GM21576 (cell line): ENCODE measurements at regions not wholly inside any gene's neighbourhood (a gene's known extent, or its start where the extent isn't known, plus 50 kb on each side); places are given as distances from the start of the nearest gene placed in this dataset.
"Not testable (repeated sequence)": the region's sequence is repeated elsewhere in the genome, so short reads cannot be mapped to it uniquely, and the experiment has no call there.

ENCODE experiments used
- ATAC-seq: cut with Tn5 transposase; IDR thresholded peaks from one replicate; pipeline ENCODE4 v1.9.1; 2021; ENCODE audit warnings: mild to moderate bottlenecking, moderate library complexity; ENCODE audit not compliant: unreplicated experiment

GRCh38 chr9:63813391-63814021 lies 1471.5 kb downstream of the FOXD4L5 start:
- ATAC-seq: not testable (repeated sequence)

GRCh38 chr9:63812822-63813221 lies 1472.2 kb downstream of the FOXD4L5 start:
- peak; percentile 68 for ATAC-seq

DNA sequence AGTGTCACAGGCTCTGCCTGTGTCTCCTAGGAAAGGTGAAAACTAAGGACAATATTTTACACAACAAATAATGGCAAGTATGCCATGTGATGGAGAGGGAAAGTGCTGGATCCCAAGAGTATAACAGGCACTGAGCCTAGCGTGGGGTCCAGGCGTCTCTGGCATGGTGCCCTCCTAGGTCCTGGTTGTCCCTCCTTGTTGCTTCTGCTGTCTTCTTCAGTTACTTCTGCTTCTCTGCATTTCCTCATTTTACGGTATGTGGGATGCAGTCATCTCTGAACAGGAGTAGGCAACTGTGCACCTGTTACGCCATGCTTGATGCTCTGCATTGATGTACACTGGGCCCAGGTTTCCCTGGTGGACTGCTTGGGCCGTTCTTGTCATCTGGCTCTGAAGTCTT lies 1480.8 kb downstream of the FOXD4L5 start:
- not testable (repeated sequence) for ATAC-seq

DNA sequence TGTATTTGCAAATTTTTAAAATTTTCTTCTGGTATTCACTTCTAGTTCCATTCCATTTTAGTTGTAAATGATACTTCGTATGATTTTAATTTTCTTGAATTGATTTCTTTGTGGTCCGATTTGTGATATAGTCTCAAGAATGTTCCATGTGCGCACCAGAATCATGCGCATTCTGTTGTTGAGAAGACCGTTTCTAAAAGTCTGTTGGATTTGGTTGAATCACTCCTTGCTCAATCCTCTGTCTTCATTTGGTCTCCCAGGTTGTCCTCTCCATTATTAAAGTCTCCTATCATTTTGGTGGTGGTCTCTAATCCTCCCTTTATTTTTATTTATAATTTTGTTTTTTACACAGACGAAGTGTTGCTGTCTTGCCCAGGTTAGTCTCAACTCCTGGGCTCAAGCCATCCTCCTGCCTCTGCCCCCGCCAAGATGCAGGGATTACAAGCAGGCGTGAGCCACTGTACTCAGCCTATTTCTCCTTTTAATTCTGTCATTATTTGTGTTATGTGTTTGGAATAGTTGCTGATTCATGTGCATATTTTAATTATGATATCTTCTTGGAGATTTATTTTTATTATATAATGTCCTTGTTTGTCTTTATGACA lies 1490.8 kb downstream of the FOXD4L5 start:
- not testable (repeated sequence) for ATAC-seq

DNA sequence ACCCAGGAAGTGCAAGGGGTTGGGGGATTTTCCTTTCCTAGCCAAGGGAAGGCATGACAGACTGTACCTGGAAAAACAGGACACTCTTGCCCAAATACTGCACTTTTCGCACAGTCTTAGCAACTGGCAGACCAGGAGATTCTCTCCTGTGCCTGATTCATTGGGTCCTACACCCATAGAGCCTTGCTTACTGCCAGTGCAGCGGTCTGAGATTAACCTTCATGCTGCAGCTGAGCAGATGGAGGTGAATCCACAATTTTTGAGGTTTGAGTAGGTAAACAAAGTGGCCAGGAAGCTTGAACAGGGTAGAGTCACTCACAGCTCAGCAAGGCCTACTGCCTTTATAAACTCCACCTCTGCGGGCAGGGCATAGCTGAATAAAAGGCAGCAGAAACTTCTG lies 1497.6 kb downstream of the FOXD4L5 start:
- not testable (repeated sequence) for ATAC-seq

DNA sequence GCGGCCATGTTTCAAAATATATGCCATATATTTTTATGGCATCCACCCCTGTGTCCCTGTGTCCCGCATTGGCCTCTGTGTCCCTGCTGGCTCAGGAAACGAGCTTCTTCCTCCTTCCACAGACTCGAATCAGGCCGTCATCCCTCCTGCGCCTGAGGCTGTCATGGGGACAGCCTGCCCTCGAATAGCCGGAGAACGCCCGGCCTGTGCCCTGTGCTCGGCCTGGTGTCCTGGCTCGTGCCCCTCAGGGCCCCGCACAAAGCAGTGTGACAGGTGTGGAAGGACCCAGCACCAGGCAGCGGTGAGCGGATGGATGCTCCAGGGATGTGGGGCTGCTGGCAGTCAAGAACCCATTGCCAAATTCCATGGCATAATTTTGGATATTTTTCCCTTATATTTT lies 1500.0 kb downstream of the FOXD4L5 start:
- not testable (repeated sequence) for ATAC-seq

DNA sequence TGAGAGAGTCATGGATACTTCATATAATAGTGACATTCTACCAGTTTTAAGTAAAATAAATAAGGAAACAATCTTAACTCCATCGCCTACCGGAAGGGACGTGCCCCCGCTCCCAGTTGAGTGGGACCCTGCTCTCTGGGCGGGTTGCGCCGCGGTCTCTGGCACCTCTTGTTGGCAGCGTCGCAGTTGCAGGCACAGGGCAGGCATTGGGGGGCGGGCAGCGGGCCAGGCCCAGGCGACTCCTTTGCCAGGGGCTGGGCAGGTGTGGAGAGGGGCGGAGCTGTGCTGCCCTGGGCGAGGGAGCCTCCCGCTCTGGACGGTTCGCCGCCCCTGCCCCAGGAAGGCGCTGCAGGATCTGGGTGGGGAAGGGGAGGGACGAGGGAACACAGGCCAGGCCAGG lies 1500.6 kb downstream of the FOXD4L5 start:
- ATAC-seq: not testable (repeated sequence)

DNA sequence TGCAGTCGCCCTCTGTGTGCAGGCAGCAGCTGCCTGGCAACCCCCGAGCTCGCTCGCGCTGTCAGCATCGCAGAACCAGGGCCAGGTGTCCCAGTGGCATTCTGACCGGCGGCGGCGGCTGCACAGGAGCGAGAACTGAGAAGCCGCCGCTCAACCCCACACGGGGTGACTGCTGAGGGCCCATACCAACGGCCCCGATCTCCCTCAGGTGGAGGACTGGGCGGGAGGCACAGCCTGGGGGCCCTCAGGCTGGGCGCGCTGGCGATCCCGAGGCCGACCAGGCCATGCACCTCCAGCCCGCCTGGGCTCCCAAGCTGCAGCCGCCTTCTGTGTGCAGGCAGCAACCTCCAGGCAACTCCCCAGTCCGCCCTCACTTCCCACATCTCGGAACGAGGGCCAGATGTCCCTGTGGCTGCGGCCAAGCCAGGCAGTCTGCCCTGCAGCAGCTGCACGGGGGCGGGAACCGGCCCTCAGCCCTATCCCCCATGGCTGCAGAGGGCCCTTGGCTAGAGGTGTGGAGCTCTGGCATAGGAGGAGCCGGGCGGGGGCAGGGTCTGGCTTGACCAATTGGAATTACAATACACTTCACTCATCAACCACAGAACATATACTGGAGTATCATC lies 1503.1 kb downstream of the FOXD4L5 start:
- ATAC-seq: peak; percentile 46

DNA sequence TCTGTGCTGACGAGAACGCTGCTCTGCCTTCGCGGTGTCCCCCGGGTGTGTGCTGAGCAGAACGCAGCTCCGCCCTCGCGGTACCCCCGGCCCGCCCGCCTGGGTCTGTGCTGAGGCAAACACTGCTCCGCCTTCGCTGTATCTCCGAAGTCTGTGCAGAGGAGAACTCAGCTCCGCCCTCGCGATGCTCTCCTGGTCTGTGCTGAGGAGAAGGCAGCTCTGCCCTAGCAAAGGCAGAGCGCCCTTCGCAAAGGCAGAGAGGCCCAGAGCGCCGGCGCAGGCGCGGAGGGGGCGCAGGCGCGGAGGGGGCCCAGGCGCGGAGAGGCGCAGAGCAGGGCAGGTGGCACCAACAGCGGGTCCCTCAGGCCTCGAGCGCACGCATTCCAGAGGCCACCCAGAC lies 1503.6 kb downstream of the FOXD4L5 start:
- peak; percentile 87 for ATAC-seq

GRCh38 chr9:63776220-63776619 lies 1508.8 kb downstream of the FOXD4L5 start:
- not testable (repeated sequence) for ATAC-seq

DNA sequence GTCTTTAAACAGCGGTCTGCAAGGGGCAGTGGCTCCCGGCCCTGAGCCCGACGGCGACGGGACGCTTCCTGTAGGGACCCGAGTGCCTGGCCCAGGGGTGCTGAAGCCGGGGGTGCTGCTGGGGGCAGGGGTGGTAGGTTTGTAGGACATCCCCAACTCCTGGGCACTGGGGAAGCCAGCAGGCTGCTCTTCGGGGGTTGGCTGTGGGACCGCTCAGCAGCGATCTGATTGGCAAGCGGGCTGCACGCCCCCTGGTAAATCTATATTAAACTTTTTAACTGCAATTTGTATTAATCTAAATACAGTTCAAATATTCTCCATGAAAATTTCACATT lies 1510.0 kb downstream of the FOXD4L5 start:
- not testable (repeated sequence) for ATAC-seq

DNA sequence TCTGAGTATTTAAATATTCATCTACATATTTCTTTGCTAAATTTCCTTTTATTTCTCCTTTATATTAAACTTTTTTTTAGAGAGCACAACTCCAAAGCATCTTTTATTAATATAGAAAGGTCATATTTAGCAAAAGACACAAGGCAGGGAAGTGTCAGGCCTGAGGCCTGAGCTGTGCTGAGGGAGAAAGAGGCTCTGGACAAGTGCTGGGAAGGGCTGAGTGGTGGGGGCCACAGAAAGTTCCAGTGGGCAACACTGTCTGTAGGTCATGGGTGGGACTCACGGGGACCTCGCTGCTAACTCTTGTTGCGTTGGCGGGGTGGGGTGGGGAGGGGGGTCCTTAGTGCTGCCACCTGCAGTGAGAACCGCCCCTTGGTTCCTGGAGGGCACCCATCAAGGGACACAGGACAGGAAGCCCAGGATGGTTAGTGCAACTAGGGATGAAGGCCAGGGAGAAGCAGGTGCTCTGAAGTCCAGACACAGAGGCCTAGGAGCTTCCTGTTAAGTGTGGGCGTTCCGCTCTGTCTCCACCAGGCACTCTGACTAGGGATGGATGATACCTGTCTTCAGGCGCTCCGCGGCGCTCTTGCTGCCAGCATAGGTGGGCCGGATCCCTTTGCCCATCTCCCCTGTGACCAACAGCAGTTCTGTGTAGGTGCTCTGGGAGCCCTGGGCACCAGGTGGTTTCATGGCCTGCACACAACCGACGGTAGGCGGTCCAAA lies 1510.5 kb downstream of the FOXD4L5 start:
- not testable (repeated sequence) for ATAC-seq

GRCh38 chr9:63762230-63762629 lies 1522.8 kb downstream of the FOXD4L5 start:
- not testable (repeated sequence) for ATAC-seq

- not testable (repeated sequence) for ATAC-seq
Measured at GRCh38 chr9:63729021-63729420, 1556.0 kb downstream of the FOXD4L5 start.

- no peak for ATAC-seq
Measured at GRCh38 chr9:63728287-63728686, 1556.7 kb downstream of the FOXD4L5 start.

GRCh38 chr9:63708285-63708684 lies 1576.7 kb downstream of the FOXD4L5 start:
- not testable (repeated sequence) for ATAC-seq

DNA sequence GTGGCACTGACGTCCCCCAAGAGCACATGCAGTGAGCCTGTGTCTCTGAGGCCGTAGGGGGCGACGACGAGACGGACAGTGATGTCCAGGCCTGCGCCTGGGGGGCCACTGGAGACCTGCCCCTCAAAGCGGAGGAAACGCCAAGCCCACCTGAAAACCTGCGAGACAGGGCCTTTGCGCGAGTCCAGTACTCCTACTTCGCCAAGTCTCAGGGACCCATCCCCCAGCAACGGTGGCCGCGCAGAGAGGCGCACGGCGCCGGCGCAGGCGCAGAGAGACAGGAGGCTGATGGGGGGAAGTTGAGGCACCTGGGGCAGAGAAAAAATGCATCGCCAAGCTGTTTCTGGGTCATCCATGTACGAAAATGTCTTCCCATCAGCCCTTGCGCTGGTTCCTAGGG lies 1580.6 kb downstream of the FOXD4L5 start:
- not testable (repeated sequence) for ATAC-seq

DNA sequence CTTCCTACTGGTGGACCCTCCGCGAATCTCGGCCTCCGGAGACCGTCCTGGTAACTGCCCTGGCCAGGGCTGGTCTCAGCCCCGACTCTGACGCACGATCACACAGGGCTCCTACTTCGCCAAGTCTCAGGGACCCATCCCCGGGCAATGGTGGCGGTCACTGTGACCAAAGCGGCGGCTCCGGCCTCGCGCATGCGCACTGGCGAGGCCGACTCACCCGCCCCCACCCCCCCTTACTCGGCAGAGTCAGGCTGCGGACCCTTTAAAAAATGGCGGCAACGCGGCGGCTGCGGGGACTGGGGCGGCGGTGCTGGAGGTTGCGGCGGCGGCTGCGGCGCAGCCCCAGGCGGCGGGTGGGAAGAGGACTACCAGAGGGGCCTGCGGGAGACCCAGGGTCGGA lies 1581.3 kb downstream of the FOXD4L5 start:
- not testable (repeated sequence) for ATAC-seq

DNA sequence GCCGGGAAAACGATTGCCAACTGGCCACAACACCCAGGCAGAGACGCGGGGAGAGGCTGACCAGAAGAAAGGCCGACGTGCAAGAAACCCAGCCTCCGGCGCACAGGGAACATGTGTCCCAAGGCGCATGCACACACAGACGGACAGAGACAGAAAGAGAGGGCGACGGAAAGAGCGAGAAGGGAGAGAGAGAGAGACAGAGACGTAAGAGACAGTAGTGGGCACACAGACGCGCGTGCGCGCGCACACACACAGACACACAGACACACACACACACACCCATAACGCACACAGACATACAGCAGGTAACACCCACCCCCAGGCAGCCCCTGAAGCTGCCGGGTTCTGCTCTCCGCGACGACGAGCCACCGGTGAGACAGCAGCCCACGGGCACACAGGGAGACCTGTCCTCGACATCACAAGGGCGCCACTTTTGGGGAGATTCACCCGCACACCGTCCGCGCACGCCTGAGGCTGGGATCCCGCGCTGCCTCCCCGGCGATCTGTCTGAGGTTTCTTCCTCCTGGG lies 1581.8 kb downstream of the FOXD4L5 start:
- not testable (repeated sequence) for ATAC-seq
